Dermis microvascular lymphatic vessel endothelial cell (primary cell): ENCODE measurements at regions not wholly inside any gene's neighbourhood (a gene's known extent, or its start where the extent isn't known, plus 50 kb on each side); places are given as distances from the start of the nearest gene placed in this dataset.
"Not testable (repeated sequence)": the region's sequence is repeated elsewhere in the genome, so short reads cannot be mapped to it uniquely, and the experiment has no call there.

ENCODE experiments used
- DNase-seq, 2 donors: peaks; one replicate each; pipeline versions ENCODE4 v3.0.0 to v3.0.0-alpha.2; 2010; ENCODE audit warnings: low read depth in 2 of 2

GRCh38 chr5:62216603-62217002 is 89.4 kb upstream of the KIF2A start:
- DNase-seq: not testable (repeated sequence)

- not testable (repeated sequence) for DNase-seq
Observed at GRCh38 chr5:62217095-62217494, 88.9 kb upstream of the KIF2A start.

- not testable (repeated sequence) for DNase-seq
Observed at GRCh38 chr5:62218860-62219259, 87.1 kb upstream of the KIF2A start.

- DNase-seq: not testable (repeated sequence)
Observed at GRCh38 chr5:62221881-62222280, 84.1 kb upstream of the KIF2A start.

- not testable (repeated sequence) for DNase-seq
Observed at GRCh38 chr5:62222305-62222704, 83.7 kb upstream of the KIF2A start.

GRCh38 chr5:62223312-62223670 is 82.7 kb upstream of the KIF2A start:
- not testable (repeated sequence) for DNase-seq

- not testable (repeated sequence) for DNase-seq
Observed at GRCh38 chr5:62224987-62225601, 80.9 kb upstream of the KIF2A start.

GRCh38 chr5:62230876-62231388 is 75.1 kb upstream of the KIF2A start:
- DNase-seq: not testable (repeated sequence)

- no peak for DNase-seq
Observed at GRCh38 chr5:62231576-62231975, 74.4 kb upstream of the KIF2A start.

- DNase-seq: not testable (repeated sequence)
Observed at GRCh38 chr5:62232218-62232617, 73.8 kb upstream of the KIF2A start.

GRCh38 chr5:62233083-62234046 is 72.6 kb upstream of the KIF2A start:
- peak; percentile 17 to 80 for DNase-seq

- not testable (repeated sequence) for DNase-seq
Observed at GRCh38 chr5:62236593-62236992, 69.4 kb upstream of the KIF2A start.

GRCh38 chr5:62237944-62238343 is 68.1 kb upstream of the KIF2A start:
- DNase-seq: not testable (repeated sequence)

- DNase-seq: not testable (repeated sequence)
Observed at GRCh38 chr5:62238584-62238983, 67.4 kb upstream of the KIF2A start.

GRCh38 chr5:62240494-62240893 is 65.5 kb upstream of the KIF2A start:
- DNase-seq: not testable (repeated sequence)

- DNase-seq: not testable (repeated sequence)
Observed at GRCh38 chr5:62242000-62242399, 64.0 kb upstream of the KIF2A start.

GRCh38 chr5:62243046-62243445 is 63.0 kb upstream of the KIF2A start:
- DNase-seq: not testable (repeated sequence)

GRCh38 chr5:62248192-62248591 is 57.8 kb upstream of the KIF2A start:
- DNase-seq: not testable (repeated sequence)

- DNase-seq: not testable (repeated sequence)
Observed at GRCh38 chr5:62250085-62250484, 55.9 kb upstream of the KIF2A start.

GRCh38 chr5:62250919-62251318 is 55.1 kb upstream of the KIF2A start:
- DNase-seq: not testable (repeated sequence)

- not testable (repeated sequence) for DNase-seq
Observed at GRCh38 chr5:62252519-62252918, 53.5 kb upstream of the KIF2A start.

GRCh38 chr5:62255551-62255950 is 50.5 kb upstream of the KIF2A start:
- DNase-seq: not testable (repeated sequence)
